ENCODE measurements at regions not wholly inside any gene's neighbourhood (a gene's known extent, or its start where the extent isn't known, plus 50 kb on each side); places are given as distances from the start of the nearest gene placed in this dataset.

GRCh38 chr11:115896084-115896483, 391.9 kb upstream of the CADM1 start:
- TF ChIP-seq TEAD4 (IDR thresholded peaks at IDR 0.05) (no peak), MAX (IDR thresholded peaks at IDR 0.05) (no peak)

Data from Ishikawa (cell line).